Hepatocyte (in vitro differentiated cells): ENCODE measurements at regions not wholly inside any gene's neighbourhood (a gene's known extent, or its start where the extent isn't known, plus 50 kb on each side); places are given as distances from the start of the nearest gene placed in this dataset.
"Not testable (repeated sequence)": the region's sequence is repeated elsewhere in the genome, so short reads cannot be mapped to it uniquely, and the experiment has no call there.

Experiments used
- DNase-seq: peaks from one replicate; pipeline ENCODE4 v3.0.0-alpha.2; 2016; ENCODE audit warnings: low spot score
- H2AFZ ChIP-seq: fragments of 200-600 bp; sonication (generic); 2 replicates; pipeline ENCODE4 v1.6.0; 2016; ENCODE audit warnings: antibody characterized with exemption, mild to moderate bottlenecking
- H3K27ac ChIP-seq: fragments of 200-600 bp; sonication (generic); 2 replicates; pipeline ENCODE4 v1.5.1; 2016; ENCODE audit warnings: mild to moderate bottlenecking
- H3K27me3 ChIP-seq: fragments of 200-600 bp; sonication (generic); 2 replicates; pipeline ENCODE4 v1.6.1; 2016
- H3K36me3 ChIP-seq: fragments of 200-600 bp; sonication (generic); replicated peaks from 2 replicates; pipeline ENCODE4 v1.5.1; 2016; ENCODE audit warnings: low read depth; ENCODE audit not compliant: insufficient read depth
- H3K4me1 ChIP-seq: fragments of 200-600 bp; sonication (generic); 2 replicates; pipeline ENCODE4 v1.5.1; 2016; ENCODE audit warnings: mild to moderate bottlenecking, moderate library complexity; ENCODE audit not compliant: insufficient read depth
- H3K4me2 ChIP-seq: fragments of 200-600 bp; sonication (generic); 2 replicates; pipeline ENCODE4 v1.6.0; 2016
- H3K4me3 ChIP-seq: fragments of 200-600 bp; sonication (generic); 2 replicates; pipeline ENCODE4 v1.5.1; 2016; ENCODE audit warnings: mild to moderate bottlenecking
- H3K79me2 ChIP-seq: fragments of 200-600 bp; sonication (generic); 2 replicates; pipeline ENCODE4 v1.6.0; 2017; ENCODE audit warnings: mild to moderate bottlenecking
- H3K9me2 ChIP-seq: fragments of 200-600 bp; sonication (generic); replicated peaks from 2 replicates; pipeline ENCODE4 v1.6.0; 2017; ENCODE audit warnings: mild to moderate bottlenecking; ENCODE audit not compliant: insufficient read depth
- H3K9me3 ChIP-seq: fragments of 200-600 bp; sonication (generic); 2 replicates; pipeline ENCODE4 v1.5.1; 2016; ENCODE audit warnings: low read depth, mild to moderate bottlenecking
- H4K20me1 ChIP-seq: fragments of 200-600 bp; sonication (generic); 2 replicates; pipeline ENCODE4 v1.6.0; 2016; ENCODE audit warnings: mild to moderate bottlenecking; ENCODE audit not compliant: insufficient read depth, poor library complexity, severe bottlenecking
- EZH2 ChIP-seq: fragments of 200-600 bp; sonication (generic); IDR thresholded peaks from 2 replicates; pipeline ENCODE4 v1.6.1; 2016; ENCODE audit warnings: antibody characterized with exemption, mild to moderate bottlenecking, borderline replicate concordance
- EZH2phosphoT487 ChIP-seq: fragments of 200-600 bp; sonication (generic); IDR thresholded peaks from one replicate; pipeline ENCODE4 v1.6.1; 2018; ENCODE audit warnings: antibody characterized with exemption, mild to moderate bottlenecking, low read depth, moderate library complexity; ENCODE audit not compliant: unreplicated experiment, severe bottlenecking
- WGBS: methylation state at CpG from one replicate; pipeline ENCODE4 v1.1.6; 2016; ENCODE audit warnings: low lambda C conversion rate; ENCODE audit errors: missing lambda C conversion rate; 5-methylcytosine and 5-hydroxymethylcytosine counted together
- TF ChIP-seq, protein P1 (sequence below): fragments of 200-600 bp; sonication (generic); IDR thresholded peaks from 2 replicates; pipeline ENCODE4 v1.5.1; 2016; ENCODE audit warnings: antibody characterized with exemption, mild to moderate bottlenecking; ENCODE audit not compliant: poor library complexity

DNA sequence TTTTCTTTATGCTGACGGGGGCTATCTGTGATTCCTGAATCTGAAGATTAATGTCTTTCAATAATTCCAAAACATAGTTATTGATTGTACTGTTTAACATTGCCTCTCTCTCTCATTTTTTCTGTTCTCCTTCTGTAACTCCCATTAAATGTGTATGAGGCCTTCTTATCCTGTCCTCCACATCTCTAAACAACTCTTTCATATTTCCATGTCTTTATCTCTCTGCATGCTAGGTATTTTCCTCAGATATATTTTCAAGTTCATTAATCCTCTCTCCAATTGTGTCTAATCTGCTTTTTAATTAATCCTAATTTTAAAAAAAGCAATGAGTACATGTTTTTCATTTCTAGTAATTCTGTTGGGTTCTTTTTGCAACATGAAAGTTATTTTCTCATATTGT lies 173.2 kb downstream of the TLE3 start:
- no peak overlapping the region for H2AFZ ChIP-seq
- H3K4me3 ChIP-seq, result no peak overlapping the region
- H3K79me2 ChIP-seq, result no peaks in the 10 kb centered on the region
- no peaks in the 10 kb centered on the region for H3K36me3 ChIP-seq
- peaks cover 15% of the 10 kb centered on the region for H3K9me3 ChIP-seq
- no peaks in the 10 kb centered on the region for H3K27me3 ChIP-seq
- WGBS, result 80% methylated on average over 1 of the region's 1 CpG
- H3K27ac ChIP-seq, result no peak overlapping the region
- no peaks in the 10 kb centered on the region for H4K20me1 ChIP-seq
- no peak for DNase-seq
- no peaks in the 10 kb centered on the region for H3K9me2 ChIP-seq
- H3K4me2 ChIP-seq, result no peak overlapping the region
- H3K4me1 ChIP-seq, result no peaks in the 10 kb centered on the region
- TF ChIP-seq, protein P1, sequence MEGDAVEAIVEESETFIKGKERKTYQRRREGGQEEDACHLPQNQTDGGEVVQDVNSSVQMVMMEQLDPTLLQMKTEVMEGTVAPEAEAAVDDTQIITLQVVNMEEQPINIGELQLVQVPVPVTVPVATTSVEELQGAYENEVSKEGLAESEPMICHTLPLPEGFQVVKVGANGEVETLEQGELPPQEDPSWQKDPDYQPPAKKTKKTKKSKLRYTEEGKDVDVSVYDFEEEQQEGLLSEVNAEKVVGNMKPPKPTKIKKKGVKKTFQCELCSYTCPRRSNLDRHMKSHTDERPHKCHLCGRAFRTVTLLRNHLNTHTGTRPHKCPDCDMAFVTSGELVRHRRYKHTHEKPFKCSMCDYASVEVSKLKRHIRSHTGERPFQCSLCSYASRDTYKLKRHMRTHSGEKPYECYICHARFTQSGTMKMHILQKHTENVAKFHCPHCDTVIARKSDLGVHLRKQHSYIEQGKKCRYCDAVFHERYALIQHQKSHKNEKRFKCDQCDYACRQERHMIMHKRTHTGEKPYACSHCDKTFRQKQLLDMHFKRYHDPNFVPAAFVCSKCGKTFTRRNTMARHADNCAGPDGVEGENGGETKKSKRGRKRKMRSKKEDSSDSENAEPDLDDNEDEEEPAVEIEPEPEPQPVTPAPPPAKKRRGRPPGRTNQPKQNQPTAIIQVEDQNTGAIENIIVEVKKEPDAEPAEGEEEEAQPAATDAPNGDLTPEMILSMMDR, result no peak
- TF ChIP-seq EZH2phosphoT487 (no peak), EZH2 (no peak)

DNA sequence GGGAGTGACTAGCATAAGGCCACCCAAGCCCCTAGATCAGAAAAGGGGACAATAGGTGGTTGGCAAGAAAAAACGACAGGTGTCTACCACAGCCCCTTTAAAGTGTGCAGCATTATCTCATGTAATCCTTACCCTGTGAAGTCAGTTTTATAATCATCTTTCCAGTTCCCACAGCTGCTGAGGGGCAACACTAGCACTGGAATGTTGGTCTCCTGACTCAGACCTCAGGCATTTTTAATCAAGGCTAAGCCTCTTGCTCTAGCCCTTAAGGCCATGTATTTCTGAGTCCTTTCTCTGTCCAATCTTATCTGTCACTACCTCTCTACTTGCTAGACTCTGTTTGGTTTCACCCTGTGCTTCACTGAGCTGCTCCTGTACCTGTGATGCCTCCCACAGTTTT lies 171.7 kb downstream of the TLE3 start:
- Histone ChIP-seq H3K36me3 (no peaks in the 10 kb centered on the region), H2AFZ (no peak overlapping the region), H3K4me3 (no peak overlapping the region), H3K4me1 (no peaks in the 10 kb centered on the region), H3K27me3 (no peaks in the 10 kb centered on the region), H3K79me2 (no peaks in the 10 kb centered on the region), H3K9me2 (no peaks in the 10 kb centered on the region), H3K27ac (no peak overlapping the region), H3K9me3 (peaks cover 15% of the 10 kb centered on the region), H4K20me1 (no peaks in the 10 kb centered on the region), H3K4me2 (no peak overlapping the region)
- TF ChIP-seq EZH2phosphoT487, result no peak
- TF ChIP-seq EZH2, result no peak
- TF ChIP-seq, protein P1, result no peak
- WGBS, result 65% methylated on average over 1 of the region's 1 CpG
- no peak for DNase-seq

DNA sequence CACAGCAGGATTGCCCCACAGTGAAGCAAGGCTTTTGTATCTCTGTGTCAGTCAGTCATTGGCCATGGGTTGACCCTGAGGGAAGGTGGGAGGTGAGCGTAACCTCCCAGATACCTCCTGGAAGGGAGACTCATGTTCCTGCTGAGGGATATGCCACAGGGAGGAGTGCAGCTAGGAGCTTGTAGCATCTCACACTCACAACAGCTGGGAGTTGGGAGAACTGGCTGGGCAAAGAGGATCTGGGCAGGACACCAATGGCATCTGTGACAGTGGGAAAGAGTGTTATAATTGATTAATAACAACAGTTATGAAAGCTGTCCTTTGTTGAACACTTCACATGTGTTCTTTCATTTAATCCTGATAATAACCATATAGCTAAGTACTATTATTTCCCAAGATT lies 171.0 kb downstream of the TLE3 start:
- TF ChIP-seq, protein P1, result no peak
- no peak for TF ChIP-seq EZH2
- no peak for TF ChIP-seq EZH2phosphoT487
- Histone ChIP-seq H2AFZ (no peak overlapping the region), H3K79me2 (no peaks in the 10 kb centered on the region), H3K27me3 (no peaks in the 10 kb centered on the region), H3K9me3 (peaks cover 15% of the 10 kb centered on the region), H3K27ac (no peak overlapping the region), H3K4me2 (no peak overlapping the region), H4K20me1 (no peaks in the 10 kb centered on the region), H3K4me1 (no peaks in the 10 kb centered on the region), H3K9me2 (no peaks in the 10 kb centered on the region), H3K4me3 (no peak overlapping the region), H3K36me3 (no peaks in the 10 kb centered on the region)
- no peak for DNase-seq
- 100% methylated on average over 1 of the region's 1 CpG for WGBS

DNA sequence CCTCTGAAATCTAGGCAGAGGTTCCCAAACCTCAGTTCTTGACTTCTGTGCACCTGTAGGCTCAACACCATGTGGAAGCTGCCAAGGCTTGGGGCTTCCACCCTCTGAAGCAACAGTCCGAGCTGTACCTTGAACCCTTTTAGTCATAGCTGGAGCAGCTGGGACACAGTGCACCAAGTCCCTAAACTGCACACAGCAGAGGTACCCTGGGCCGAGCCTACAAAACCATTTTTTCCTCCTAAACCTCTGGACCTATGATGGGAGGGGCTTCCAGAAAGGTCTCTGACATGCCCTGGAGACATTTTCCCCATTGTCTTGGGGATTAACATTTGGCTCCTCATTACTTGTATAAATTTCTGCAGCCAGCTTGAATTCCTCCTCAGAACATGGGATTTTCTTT lies 168.8 kb downstream of the TLE3 start:
- H3K79me2 ChIP-seq, H3K4me2 ChIP-seq, H3K27ac ChIP-seq, H3K4me3 ChIP-seq, DNase-seq, H4K20me1 ChIP-seq, H3K4me1 ChIP-seq, H3K27me3 ChIP-seq, H3K36me3 ChIP-seq, H2AFZ ChIP-seq, H3K9me2 ChIP-seq: not testable (repeated sequence)
- WGBS, result 85% methylated on average over 2 of the region's 2 CpGs
- peaks cover 15% of the 10 kb centered on the region for H3K9me3 ChIP-seq
